Body of pancreas (tissue), 4 donors: ENCODE measurements at regions not wholly inside any gene's neighbourhood (a gene's known extent, or its start where the extent isn't known, plus 50 kb on each side); places are given as distances from the start of the nearest gene placed in this dataset.

Experiments
- ATAC-seq: fragments of 150-250 bp; one replicate; pipeline ENCODE4 v1.9.1; 2016
- DNase-seq, 4 donors: peaks; one replicate each; pipeline ENCODE4 v3.0.0-alpha.2; 2019
- H3K27ac ChIP-seq, 4 donors: fragments of 200-600 bp; sonication (generic); 1 replicate in 3 of 4; 2 replicates in 1 of 4; pipeline versions ENCODE4 v1.5.1 to v1.6.1; 2016 to 2019; ENCODE audit warnings: mild to moderate bottlenecking in 1 of 4, mixed read lengths in 1 of 4, moderate library complexity in 1 of 4
- H3K27me3 ChIP-seq, 2 donors: fragments of 200-600 bp; sonication (generic); one replicate each; pipeline ENCODE4 v1.6.0; 2016; ENCODE audit warnings: mild to moderate bottlenecking in 1 of 2
- H3K36me3 ChIP-seq, 2 donors: fragments of 200-600 bp; sonication (generic); replicated peaks in 1 of 2; 2 replicates each; pipeline ENCODE4 v1.5.1; 2016; ENCODE audit warnings: low read depth in 2 of 2; ENCODE audit not compliant: insufficient read depth in 1 of 2
- H3K4me1 ChIP-seq: fragments of 200-600 bp; sonication (generic); one replicate; pipeline ENCODE4 v1.6.0; 2016
- H3K4me3 ChIP-seq, 2 donors: fragments of 200-600 bp; sonication (generic); 1 replicate in 1 of 2; 2 replicates in 1 of 2; pipeline ENCODE4 v1.5.1; 2016 to 2019
- H3K9me3 ChIP-seq, 3 donors: fragments of 200-600 bp; sonication (generic); 1 replicate in 2 of 3; 2 replicates in 1 of 3; pipeline ENCODE4 v1.5.1; 2016
- POLR2A ChIP-seq, 3 donors: fragments of 450-650 bp; IDR thresholded peaks; one replicate each; pipeline ENCODE4 v1.6.1; 2016; ENCODE audit warnings: antibody characterized with exemption in 3 of 3, mild to moderate bottlenecking in 2 of 3
- WGBS, 2 donors: methylation state at CpG; one replicate each; pipeline ENCODE4 v1.1.5; 2017; 5-methylcytosine and 5-hydroxymethylcytosine counted together
- intact Hi-C: fragments of 100-400 bp; cut with DNase I; formaldehyde crosslinking; loops from one replicate; pipeline ENCODE4 v1.15.1; 2023
- TF ChIP-seq, protein P1 (sequence below), 7 experiments: fragments of 450-650 bp in 4 of 7; fragments of 200-600 bp in 3 of 7; sonication (generic) in 3 of 7; IDR thresholded peaks; one replicate each; pipeline ENCODE4 v1.5.1; 2016 to 2019; ENCODE audit warnings: antibody characterized with exemption in 7 of 7

DNA sequence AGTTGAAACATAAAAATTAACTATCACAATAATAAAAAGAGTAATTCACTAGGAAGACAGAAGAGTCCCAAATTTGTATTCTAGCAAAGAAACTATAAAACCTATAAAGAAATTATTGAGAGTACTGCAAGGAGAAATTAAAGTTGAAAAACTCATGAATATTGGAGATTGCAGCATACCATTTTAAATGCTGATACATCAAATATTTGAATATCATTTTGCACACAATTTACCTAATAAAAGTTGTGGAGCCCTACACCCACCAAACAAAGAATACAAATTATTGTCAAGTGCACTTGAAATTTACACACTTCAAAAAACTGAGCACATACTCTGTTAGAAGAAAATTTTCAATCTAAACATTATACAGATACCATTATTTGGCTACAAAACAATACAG, 531.6 kb upstream of the SMIM21 start:
- Histone ChIP-seq H3K4me1 (no peaks in the 10 kb centered on the region), H3K9me3 (no peaks in the 10 kb centered on the region), H3K4me3 (no peak overlapping the region), H3K36me3 (no peaks in the 10 kb centered on the region), H3K27ac (no peak overlapping the region), H3K27me3 (no peaks in the 10 kb centered on the region)
- no peak for ATAC-seq
- DNase-seq = no peak
- intact Hi-C loops = no loop called here
- no peak for TF ChIP-seq POLR2A (IDR thresholded peaks at IDR 0.05)
- TF ChIP-seq, protein P1, sequence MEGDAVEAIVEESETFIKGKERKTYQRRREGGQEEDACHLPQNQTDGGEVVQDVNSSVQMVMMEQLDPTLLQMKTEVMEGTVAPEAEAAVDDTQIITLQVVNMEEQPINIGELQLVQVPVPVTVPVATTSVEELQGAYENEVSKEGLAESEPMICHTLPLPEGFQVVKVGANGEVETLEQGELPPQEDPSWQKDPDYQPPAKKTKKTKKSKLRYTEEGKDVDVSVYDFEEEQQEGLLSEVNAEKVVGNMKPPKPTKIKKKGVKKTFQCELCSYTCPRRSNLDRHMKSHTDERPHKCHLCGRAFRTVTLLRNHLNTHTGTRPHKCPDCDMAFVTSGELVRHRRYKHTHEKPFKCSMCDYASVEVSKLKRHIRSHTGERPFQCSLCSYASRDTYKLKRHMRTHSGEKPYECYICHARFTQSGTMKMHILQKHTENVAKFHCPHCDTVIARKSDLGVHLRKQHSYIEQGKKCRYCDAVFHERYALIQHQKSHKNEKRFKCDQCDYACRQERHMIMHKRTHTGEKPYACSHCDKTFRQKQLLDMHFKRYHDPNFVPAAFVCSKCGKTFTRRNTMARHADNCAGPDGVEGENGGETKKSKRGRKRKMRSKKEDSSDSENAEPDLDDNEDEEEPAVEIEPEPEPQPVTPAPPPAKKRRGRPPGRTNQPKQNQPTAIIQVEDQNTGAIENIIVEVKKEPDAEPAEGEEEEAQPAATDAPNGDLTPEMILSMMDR (IDR thresholded peaks at IDR 0.05) = no peak

DNA sequence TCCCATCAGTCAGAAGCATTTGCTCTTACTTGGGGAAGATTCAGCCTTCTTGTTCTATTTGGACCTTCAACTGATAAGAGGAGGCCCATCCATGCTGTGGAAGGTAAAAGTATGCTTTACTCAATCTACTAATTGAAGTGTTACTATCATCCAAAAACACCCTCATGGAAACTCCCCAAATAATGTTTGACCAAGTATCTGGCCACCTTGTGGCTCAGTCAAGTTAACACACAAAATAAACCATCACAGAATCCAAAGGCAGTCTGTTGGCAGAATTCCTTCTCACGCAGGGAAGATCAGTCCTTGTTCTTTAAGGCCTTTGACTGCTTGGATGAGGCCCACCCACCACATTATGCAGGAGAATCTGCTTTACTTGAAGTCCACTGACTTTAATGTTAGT, 531.2 kb upstream of the SMIM21 start:
- TF ChIP-seq, protein P1 (IDR thresholded peaks at IDR 0.05) = no peak
- no peak for TF ChIP-seq POLR2A (IDR thresholded peaks at IDR 0.05)
- no peak for DNase-seq
- WGBS, 2 donors = 54 to 89% methylated on average over 1 of the region's 1 CpG
- no peaks in the 10 kb centered on the region for H3K36me3 ChIP-seq
- no peaks in the 10 kb centered on the region for H3K4me1 ChIP-seq
- no peak overlapping the region for H3K4me3 ChIP-seq
- H3K27ac ChIP-seq = no peak overlapping the region
- no peak for ATAC-seq
- intact Hi-C loops = no loop called here
- H3K27me3 ChIP-seq = no peaks in the 10 kb centered on the region
- H3K9me3 ChIP-seq = no peaks in the 10 kb centered on the region

DNA sequence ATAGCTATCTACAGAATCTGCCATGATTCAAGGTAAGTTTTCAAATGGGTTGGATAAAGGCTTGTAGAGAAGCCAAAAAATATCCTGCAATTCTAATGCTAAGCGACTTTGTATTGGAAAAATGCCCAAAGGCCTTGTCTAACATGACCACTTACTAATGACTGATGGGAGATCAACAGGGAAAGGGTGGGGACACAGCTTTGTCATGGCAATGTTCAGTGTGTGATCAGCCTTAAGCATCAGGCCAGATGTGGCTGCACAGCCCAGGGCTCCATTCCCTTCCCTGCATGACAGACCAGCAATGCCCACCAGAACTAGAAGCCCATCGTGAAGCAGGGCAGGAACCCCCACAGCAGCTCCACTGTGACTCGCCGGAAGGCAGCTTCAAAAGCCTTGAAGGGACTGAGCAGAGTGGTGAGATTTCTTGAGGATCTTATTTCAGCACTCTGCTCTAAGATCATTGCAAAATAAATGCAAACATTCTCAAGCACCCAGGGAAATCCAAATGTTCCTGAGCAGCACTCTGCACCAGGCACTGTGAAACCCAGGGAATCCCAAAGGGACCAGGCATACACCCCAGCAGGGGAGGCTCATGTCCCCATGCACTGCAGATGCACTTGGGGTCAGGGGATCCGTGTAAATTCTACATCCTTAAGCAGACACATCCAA, 517.9 kb upstream of the SMIM21 start:
- intact Hi-C loops = no loop called here
- no peak for ATAC-seq
- WGBS, 2 donors = 53 to 58% methylated on average over 3 to 5 of the region's 5 CpGs
- Histone ChIP-seq H3K27ac (no peak overlapping the region), H3K4me1 (no peaks in the 10 kb centered on the region), H3K27me3 (no peaks in the 10 kb centered on the region), H3K9me3 (peaks cover 0 to 3% (median 0%) of the 10 kb centered on the region in 3 donors), H3K4me3 (no peak overlapping the region), H3K36me3 (no peaks in the 10 kb centered on the region)
- no peak for TF ChIP-seq POLR2A (IDR thresholded peaks at IDR 0.05)
- TF ChIP-seq, protein P1 (IDR thresholded peaks at IDR 0.05) = no peak
- DNase-seq = no peak

DNA sequence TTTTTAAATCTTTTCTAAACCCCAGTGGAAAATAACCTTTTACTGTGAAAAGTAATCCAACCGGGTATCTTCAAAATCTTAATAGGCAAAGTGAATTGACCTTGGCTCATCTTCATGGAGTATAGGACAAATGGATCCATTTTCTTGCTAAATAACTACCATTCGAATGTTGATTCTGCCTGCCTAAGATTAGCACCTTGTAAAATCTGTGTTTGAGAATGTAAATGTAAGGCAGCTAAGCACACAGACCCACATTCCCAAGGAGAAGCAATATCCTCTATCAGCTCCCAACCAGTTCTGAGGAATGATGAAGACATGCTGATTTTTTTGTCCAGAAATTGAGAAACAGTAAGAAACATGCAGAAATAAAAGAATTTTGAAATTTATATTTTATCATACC, 509.8 kb upstream of the SMIM21 start:
- no peak for TF ChIP-seq POLR2A (IDR thresholded peaks at IDR 0.05)
- TF ChIP-seq, protein P1 (IDR thresholded peaks at IDR 0.05) = no peak
- intact Hi-C loops = no loop called here
- Histone ChIP-seq H3K4me3 (no peak overlapping the region), H3K4me1 (no peaks in the 10 kb centered on the region), H3K27me3 (no peaks in the 10 kb centered on the region), H3K36me3 (no peaks in the 10 kb centered on the region), H3K9me3 (no peaks in the 10 kb centered on the region), H3K27ac (no peak overlapping the region)
- ATAC-seq = no peak
- no peak for DNase-seq
- 14 to 20% methylated on average over 2 of the region's 2 CpGs for WGBS, 2 donors

DNA sequence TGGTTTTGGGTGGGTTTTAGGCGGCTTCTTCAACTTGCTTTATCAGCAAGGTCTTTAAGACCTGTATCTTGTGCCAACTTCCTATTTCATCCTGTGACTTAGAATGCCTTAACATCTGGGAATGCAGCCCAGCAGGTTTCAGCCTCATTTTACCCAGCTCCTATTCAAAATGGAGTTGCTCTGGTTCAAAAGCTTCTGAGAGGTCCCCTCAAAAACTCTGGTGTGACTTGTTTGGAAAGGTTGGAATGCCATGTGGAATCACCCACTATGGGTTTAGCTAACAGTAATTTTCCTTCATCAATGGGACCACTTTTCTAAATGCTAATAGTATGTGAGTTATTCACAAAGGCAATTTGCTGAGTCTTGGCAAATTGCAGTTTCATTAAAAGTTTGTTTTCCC, 509.4 kb upstream of the SMIM21 start:
- no peak overlapping the region for H3K4me3 ChIP-seq
- H3K4me1 ChIP-seq = no peaks in the 10 kb centered on the region
- TF ChIP-seq POLR2A (IDR thresholded peaks at IDR 0.05) = no peak
- TF ChIP-seq, protein P1 (IDR thresholded peaks at IDR 0.05) = no peak
- no peak for ATAC-seq
- no peak for DNase-seq
- intact Hi-C loops = no loop called here
- no peaks in the 10 kb centered on the region for H3K9me3 ChIP-seq
- no peak overlapping the region for H3K27ac ChIP-seq
- no peaks in the 10 kb centered on the region for H3K27me3 ChIP-seq
- 55 to 65% methylated on average over 1 of the region's 1 CpG for WGBS, 2 donors
- no peaks in the 10 kb centered on the region for H3K36me3 ChIP-seq
